ENCODE measurements at regions not wholly inside any gene's neighbourhood (a gene's known extent, or its start where the extent isn't known, plus 50 kb on each side); places are given as distances from the start of the nearest gene placed in this dataset.
"Not testable (repeated sequence)": the region's sequence is repeated elsewhere in the genome, so short reads cannot be mapped to it uniquely, and the experiment has no call there.

DNA sequence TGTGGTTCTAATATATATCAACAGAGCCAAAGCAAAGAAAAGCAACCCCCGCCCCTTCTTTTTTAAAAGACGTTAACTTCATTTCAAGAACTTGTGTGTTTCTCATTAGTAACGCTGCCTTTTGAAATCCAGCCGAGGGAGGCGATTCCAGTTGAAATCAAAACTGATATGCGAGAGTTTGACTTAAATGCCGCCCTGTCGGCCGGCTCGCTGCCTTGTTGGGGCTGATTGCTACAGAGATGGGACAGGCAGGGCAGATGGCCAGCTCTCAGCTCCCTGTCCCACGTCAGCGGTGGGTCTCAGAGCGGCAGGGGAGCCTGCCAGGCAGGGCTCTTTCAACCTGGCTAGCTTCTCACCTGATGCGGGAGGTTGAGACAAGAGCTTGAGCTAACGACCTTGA is 51.9 kb upstream of the ALX4 start:
- no peak for DNase-seq (ENCODE audit: low read depth in 2 of 2)

DNA sequence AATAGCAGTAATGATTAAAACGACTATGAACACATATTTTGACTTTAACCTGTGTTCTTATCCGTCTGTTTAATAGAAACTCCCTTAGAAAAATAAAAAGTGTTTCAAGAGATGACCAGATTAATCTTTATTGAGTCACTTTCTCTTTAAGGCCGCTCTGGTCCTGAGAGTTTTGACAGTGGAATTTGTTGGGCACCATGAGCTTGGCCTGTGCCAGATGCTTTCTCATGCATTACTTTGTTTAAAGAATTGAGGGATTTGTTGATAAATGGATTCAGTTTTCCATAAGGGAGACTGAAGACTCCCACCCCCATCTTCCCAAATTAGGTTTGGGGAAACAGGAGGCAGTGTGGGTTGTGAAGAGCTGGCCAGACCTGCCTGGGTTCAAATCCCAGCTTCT is 53.2 kb upstream of the ALX4 start:
- no peak for DNase-seq (ENCODE audit: low read depth in 2 of 2)

GRCh38 chr11:44364596-44364995 is 54.7 kb upstream of the ALX4 start:
- no peak for DNase-seq (ENCODE audit: low read depth in 2 of 2)

DNA sequence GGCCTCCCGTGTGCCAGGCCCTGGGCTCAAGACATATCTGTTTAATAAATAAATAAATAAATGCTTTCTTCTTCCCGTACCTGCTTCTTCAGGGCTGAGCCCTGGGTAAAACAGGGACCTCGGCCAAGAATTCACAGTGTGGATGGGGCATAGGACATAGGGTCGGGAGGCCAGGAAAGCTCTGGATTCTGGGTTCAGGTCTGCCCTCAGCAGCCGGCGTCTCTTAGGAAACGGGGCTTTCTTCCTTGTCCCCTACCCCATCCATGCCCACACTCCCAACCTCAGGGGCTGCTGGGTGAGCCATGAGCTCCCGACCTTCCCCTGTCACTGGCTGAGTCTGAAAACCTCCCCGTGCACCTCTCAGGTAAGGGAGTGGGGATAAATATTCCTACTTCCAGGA is 55.7 kb upstream of the ALX4 start:
- no peak for DNase-seq (ENCODE audit: low read depth in 2 of 2)

DNA sequence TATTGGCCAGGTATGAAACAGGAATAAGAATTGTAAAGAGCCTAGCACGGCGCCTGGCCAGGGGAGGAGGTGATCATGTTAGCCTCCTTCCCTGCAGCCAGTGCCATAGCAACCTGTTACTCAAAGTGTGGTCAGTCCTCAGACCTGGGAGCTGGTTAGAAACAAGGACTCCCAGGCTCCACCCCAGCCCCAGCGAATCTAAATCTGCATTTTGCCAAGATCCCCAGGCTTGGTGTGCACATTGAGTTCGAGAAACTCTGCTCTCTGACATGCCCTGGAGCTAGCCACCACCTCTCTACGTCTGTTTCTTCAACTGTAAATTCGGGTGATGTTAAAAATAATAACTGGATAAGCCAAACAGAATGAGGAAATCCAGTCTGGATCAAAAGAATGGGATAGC is 56.1 kb upstream of the ALX4 start:
- DNase-seq (ENCODE audit: low read depth in 2 of 2) = no peak

DNA sequence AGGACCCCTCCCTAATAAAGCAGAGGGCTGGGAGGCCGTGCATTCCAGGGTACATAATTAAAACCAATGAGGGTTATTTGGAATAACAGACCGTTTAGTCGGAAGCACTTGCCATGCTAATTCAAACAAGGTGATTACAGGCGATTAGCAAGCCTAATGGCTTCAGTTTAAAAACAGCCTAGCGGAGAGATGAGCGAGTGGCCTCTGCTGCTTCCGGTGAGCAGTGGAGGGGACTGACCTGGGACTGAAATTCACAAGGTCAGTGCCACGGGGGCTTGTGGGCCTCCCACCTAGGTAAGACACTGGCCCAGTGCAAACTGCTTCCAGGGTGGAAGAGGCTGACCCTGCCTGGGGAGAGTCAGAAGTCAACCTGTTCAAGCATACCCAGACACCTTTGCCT is 56.8 kb upstream of the ALX4 start:
- DNase-seq (ENCODE audit: low read depth in 2 of 2) = no peak

- DNase-seq (ENCODE audit: low read depth in 2 of 2) = no peak
These were observed 57.5 kb upstream of the ALX4 start for GRCh38 chr11:44367452-44367851.

GRCh38 chr11:44368886-44369285 is 58.9 kb upstream of the ALX4 start:
- DNase-seq (ENCODE audit: low read depth in 2 of 2) = no peak

DNA sequence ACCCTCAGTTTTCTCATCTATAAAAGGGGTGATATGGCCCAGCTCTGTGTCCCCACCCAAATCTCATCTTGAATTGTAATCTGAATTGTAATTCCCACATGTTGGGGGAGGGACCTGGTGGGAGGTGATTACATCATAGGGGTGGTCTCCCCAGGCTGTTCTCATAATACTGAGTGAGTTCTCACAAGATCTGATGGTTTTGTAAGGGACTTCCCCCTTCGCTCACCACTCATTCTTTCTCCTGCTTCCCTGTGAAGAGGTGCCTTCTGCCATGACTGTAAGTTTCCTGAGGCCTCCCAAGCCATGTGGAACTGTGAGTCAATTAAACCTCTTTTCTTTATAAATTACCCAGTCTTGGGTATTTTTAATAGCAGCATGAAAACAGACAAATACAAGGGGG is 61.1 kb upstream of the ALX4 start:
- not testable (repeated sequence) for DNase-seq (ENCODE audit: low read depth in 2 of 2)

DNA sequence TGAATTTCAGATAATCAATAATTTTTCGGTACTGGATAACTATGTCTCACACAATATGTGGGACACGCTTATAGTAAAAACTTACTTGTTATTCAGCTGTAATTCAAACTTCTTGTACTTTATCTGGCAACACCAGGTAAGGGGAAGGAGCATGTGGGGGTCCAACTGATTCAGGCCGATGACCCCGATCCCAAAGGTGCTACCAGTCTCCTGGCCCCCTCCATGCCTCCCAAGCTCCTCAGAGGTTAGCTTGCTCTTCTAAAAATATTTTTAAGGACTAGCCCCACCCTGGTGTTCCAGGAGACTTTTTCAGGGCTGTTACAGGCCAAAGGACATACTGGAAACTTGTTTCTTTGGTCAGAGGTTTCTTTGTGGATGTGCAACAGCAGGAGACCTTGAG is 61.8 kb upstream of the ALX4 start:
- no peak for DNase-seq (ENCODE audit: low read depth in 2 of 2)

- DNase-seq (ENCODE audit: low read depth in 2 of 2) = no peak
These were observed 63.0 kb upstream of the ALX4 start for GRCh38 chr11:44372989-44373388.

GRCh38 chr11:44374001-44374400 is 64.1 kb upstream of the ALX4 start:
- DNase-seq (ENCODE audit: low read depth in 2 of 2) = no peak

DNA sequence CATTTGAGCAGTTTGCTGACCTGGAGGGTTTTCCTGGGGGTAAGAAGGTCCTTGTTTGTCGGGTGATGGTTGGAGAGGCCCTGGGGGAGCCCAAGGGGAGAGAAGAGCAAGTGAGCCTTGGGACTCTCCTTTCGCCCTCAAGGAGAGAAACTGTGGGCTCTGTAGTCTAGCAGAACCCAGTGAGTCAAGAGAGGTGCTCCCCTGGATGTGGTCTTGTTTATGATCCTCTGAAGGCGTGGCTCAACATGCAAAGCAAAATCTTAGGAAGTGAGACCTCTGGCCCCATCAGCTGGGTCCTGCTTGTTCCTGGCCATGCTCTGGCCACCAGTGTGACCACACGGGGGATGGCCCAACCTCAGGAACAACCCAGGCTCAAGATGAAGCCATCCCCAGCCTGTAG is 66.5 kb upstream of the ALX4 start:
- DNase-seq (ENCODE audit: low read depth in 2 of 2) = no peak

DNA sequence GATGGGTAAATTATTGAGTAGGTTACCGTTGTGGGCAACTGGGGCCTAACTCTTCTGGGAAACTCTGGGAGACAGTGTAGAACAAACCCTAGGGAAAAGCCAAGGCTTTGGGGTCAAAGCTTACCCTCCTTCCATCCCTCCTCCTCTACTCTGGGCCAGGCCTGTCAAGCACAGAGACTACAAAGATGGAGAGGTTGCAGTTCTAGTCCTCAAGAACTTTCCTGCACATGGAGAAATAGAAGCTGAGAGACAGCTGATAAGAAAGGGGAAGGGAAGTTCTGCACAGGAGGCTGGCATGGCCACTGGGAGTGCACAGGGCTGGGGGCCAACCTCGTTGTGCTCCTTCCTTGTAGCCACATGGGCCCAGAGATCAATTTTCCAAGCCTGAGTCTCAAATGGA is 67.2 kb upstream of the ALX4 start:
- DNase-seq (ENCODE audit: low read depth in 2 of 2) = no peak

GRCh38 chr11:44377914-44378321 is 68.0 kb upstream of the ALX4 start:
- no peak for DNase-seq (ENCODE audit: low read depth in 2 of 2)

- DNase-seq (ENCODE audit: low read depth in 2 of 2) = no peak
These were observed 69.4 kb upstream of the ALX4 start for GRCh38 chr11:44379141-44380008.

DNA sequence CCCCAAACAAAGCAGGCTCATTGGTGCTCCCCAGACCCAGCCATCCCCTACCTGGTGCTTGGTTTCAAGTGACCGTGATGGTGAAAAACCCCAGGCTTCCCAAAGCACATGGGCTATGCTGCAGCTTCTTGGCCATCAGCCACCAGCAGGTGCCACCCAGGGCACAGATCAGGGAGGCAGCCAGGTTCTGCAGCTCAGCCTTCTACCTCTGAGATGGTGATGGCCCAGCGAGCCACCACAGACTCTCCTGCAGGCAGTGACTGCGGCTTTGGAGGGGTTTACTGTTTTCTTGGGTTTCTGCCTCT is 70.0 kb upstream of the ALX4 start:
- no peak for DNase-seq (ENCODE audit: low read depth in 2 of 2)

- DNase-seq (ENCODE audit: low read depth in 2 of 2) = no peak
These were observed 70.9 kb upstream of the ALX4 start for GRCh38 chr11:44380820-44381219.

DNA sequence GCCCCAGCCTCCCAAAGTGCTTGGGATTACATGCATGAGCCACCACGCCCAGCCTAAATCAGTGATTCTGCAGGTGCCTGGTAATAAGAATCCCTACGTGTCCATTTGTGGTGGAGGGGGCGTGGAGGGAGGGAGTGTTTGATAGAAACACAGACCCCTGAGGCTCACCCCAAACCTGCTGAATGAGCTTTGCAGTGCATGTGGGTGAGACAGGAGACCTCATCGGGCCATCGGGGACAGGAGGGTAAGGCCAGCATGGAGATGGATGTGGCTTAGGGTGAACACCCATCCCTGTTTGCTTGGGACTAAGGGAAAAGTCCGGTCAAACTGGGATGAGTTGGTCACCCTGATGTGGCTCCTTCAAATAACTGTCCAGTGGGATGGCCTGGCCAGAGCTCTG is 71.3 kb upstream of the ALX4 start:
- DNase-seq (ENCODE audit: low read depth in 2 of 2) = no peak

DNA sequence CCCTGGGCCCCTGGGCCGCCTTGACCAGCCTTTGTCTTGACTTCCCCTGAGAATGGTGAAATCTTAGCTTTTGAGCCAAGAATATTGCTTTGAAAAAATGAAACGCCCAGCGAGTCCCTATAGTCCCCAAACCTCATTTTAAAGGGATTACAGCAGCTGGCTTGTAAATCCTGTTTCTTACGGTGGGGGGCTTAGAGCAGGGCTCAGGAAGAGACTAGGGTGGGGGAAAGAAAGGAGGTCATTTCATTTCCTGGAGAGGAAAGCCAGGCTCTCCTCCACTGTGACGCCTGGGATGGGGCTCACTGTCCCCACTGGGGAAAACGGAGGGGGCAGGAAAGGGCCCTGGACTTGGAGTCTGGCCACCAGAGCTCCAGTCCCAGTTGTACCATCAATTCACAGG is 72.2 kb upstream of the ALX4 start:
- no peak for DNase-seq (ENCODE audit: low read depth in 2 of 2)

GRCh38 chr11:44382656-44383240 is 72.8 kb upstream of the ALX4 start:
- DNase-seq (ENCODE audit: low read depth in 2 of 2) = no peak

DNA sequence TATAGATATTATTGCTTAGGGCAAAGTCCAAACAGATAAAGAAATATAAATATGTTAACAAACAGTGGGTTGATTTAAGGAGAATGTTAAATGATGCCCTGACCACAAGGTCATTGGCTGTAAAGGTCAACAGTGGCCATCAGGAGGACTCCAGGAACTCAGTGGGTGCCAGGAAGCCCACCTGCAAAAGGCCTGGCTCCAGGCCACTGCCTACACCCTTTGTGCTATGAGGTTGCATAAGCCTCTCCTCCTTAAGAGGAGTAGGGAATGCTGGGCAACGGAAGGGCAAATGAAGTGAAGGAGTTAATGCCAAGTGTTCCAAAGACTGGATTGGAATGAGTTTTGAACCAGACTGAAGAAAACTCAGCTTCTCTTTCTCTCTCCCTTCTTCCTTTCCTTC is 73.3 kb upstream of the ALX4 start:
- no peak for DNase-seq (ENCODE audit: low read depth in 2 of 2)

DNA sequence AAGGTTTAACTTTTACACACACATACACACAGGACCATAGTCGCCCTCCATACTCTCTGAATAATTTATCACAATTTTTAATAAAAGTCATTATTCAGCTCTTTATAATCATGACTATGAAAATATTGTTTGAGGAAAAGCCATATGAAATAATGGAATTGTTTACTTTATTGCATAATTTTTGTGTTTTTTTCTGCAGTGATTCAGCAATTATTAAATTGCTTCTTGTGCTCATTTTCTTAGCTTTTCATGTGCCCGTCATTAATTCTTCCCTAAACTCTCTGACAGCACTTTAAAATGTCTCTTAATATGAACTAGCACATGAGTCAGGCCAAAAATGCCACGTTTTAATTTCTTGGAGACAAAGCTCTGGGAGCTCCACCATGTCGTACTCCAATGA is 77.5 kb upstream of the ALX4 start:
- no peak for DNase-seq (ENCODE audit: low read depth in 2 of 2)

- no peak for DNase-seq (ENCODE audit: low read depth in 2 of 2)
These were observed 77.9 kb upstream of the ALX4 start for GRCh38 chr11:44387825-44388224.
